ENCODE measurements at regions not wholly inside any gene's neighbourhood (a gene's known extent, or its start where the extent isn't known, plus 50 kb on each side); places are given as distances from the start of the nearest gene placed in this dataset.
"Not testable (repeated sequence)": the region's sequence is repeated elsewhere in the genome, so short reads cannot be mapped to it uniquely, and the experiment has no call there.

- TF ChIP-seq POLR2A (IDR thresholded peaks at IDR 0.05), result no peak
- TF ChIP-seq CTCF (IDR thresholded peaks at IDR 0.05), result no peak
- H3K36me3 ChIP-seq, result no peaks in the 10 kb centered on the region
- intact Hi-C loops (cut with DNase I; ENCODE audit: low total_unique reads), result loop anchor here (5.0 kb wide), 1 partner anchor 231 kb away; no protein-coding TSS in a partner anchor
- no peak for DNase-seq
- no peak overlapping the region for H3K4me3 ChIP-seq
- no peak overlapping the region for H3K27ac ChIP-seq
- no peaks in the 10 kb centered on the region for H3K9me3 ChIP-seq
- H3K4me1 ChIP-seq, result no peaks in the 10 kb centered on the region
- H3K27me3 ChIP-seq, result no peaks in the 10 kb centered on the region
Measured at GRCh38 chr13:46491641-46492040, 61.3 kb upstream of the LRCH1 start.

- H3K27me3 ChIP-seq, DNase-seq, H3K9me3 ChIP-seq, H3K4me1 ChIP-seq, H3K4me3 ChIP-seq, H3K36me3 ChIP-seq, H3K27ac ChIP-seq: not testable (repeated sequence)
- intact Hi-C loops (cut with DNase I; ENCODE audit: low total_unique reads), result loop anchor here (5.0 kb wide), 1 partner anchor 232 kb away; no protein-coding TSS in a partner anchor
Measured at GRCh38 chr13:46490713-46491112, 62.3 kb upstream of the LRCH1 start.

- no peak overlapping the region for H3K27ac ChIP-seq
- no peaks in the 10 kb centered on the region for H3K9me3 ChIP-seq
- H3K27me3 ChIP-seq, result no peaks in the 10 kb centered on the region
- H3K36me3 ChIP-seq, result no peaks in the 10 kb centered on the region
- DNase-seq, result no peak
- TF ChIP-seq CTCF (IDR thresholded peaks at IDR 0.05) (no peak), POLR2A (IDR thresholded peaks at IDR 0.05) (no peak)
- no peaks in the 10 kb centered on the region for H3K4me1 ChIP-seq
- no peak overlapping the region for H3K4me3 ChIP-seq
- intact Hi-C loops (cut with DNase I; ENCODE audit: low total_unique reads), result loop anchor here (5.0 kb wide), 1 partner anchor 232 kb away; no protein-coding TSS in a partner anchor
Measured at GRCh38 chr13:46490129-46490528, 62.8 kb upstream of the LRCH1 start.

- Histone ChIP-seq H3K9me3 (no peaks in the 10 kb centered on the region), H3K27ac (no peak overlapping the region)
- intact Hi-C loops (cut with DNase I; ENCODE audit: low total_unique reads), result loop anchor here (5.0 kb wide), 1 partner anchor 233 kb away; no protein-coding TSS in a partner anchor
Measured at GRCh38 chr13:46489586-46490023, 63.4 kb upstream of the LRCH1 start.

GRCh38 chr13:46487748-46488147, 65.2 kb upstream of the LRCH1 start:
- Histone ChIP-seq H3K4me1 (no peaks in the 10 kb centered on the region), H3K9me3 (peaks cover 0 to 13% of the 10 kb centered on the region in 2 donors), H3K27me3 (no peaks in the 10 kb centered on the region), H3K27ac (no peak overlapping the region), H3K36me3 (no peaks in the 10 kb centered on the region), H3K4me3 (no peak overlapping the region)
- intact Hi-C loops (cut with DNase I; ENCODE audit: low total_unique reads), result no loop called here
- no peak for DNase-seq
- TF ChIP-seq POLR2A (IDR thresholded peaks at IDR 0.05) (no peak), CTCF (IDR thresholded peaks at IDR 0.05) (no peak)

More at GRCh38 chr13:46489586-46490023, 63.4 kb upstream of the LRCH1 start:
- Histone ChIP-seq H3K36me3 (no peaks in the 10 kb centered on the region), H3K4me3 (no peak overlapping the region), H3K27me3 (no peaks in the 10 kb centered on the region), H3K4me1 (no peaks in the 10 kb centered on the region)
- DNase-seq, result no peak
- no peak for TF ChIP-seq CTCF (IDR thresholded peaks at IDR 0.05)
- no peak for TF ChIP-seq POLR2A (IDR thresholded peaks at IDR 0.05)

- no peaks in the 10 kb centered on the region for H3K36me3 ChIP-seq
- H3K27me3 ChIP-seq, result no peaks in the 10 kb centered on the region
- intact Hi-C loops (cut with DNase I; ENCODE audit: low total_unique reads), result no loop called here
- no peak overlapping the region for H3K27ac ChIP-seq
- TF ChIP-seq POLR2A (IDR thresholded peaks at IDR 0.05) (no peak), CTCF (IDR thresholded peaks at IDR 0.05) (no peak)
- H3K4me3 ChIP-seq, result no peak overlapping the region
- H3K4me1 ChIP-seq, result no peaks in the 10 kb centered on the region
- peaks cover 0 to 13% of the 10 kb centered on the region in 2 donors for H3K9me3 ChIP-seq
- no peak for DNase-seq
Measured at GRCh38 chr13:46486270-46486669, 66.7 kb upstream of the LRCH1 start.
